IPS-20b (cell line): ENCODE measurements at regions not wholly inside any gene's neighbourhood (a gene's known extent, or its start where the extent isn't known, plus 50 kb on each side); places are given as distances from the start of the nearest gene placed in this dataset.

Experiments
- H3K27ac ChIP-seq: one replicate; pipeline ENCODE4 v1.5.1; 2013; ENCODE audit warnings: low read length
- H3K27me3 ChIP-seq: 2 replicates; pipeline ENCODE4 v1.6.1; 2013; ENCODE audit warnings: mild to moderate bottlenecking, low read length, inconsistent platforms; ENCODE audit not compliant: insufficient read depth
- H3K36me3 ChIP-seq: 2 replicates; pipeline ENCODE4 v1.6.1; 2013; ENCODE audit warnings: low read depth, mild to moderate bottlenecking, inconsistent platforms, low read length, moderate library complexity; ENCODE audit not compliant: insufficient read depth
- H3K4me1 ChIP-seq: 2 replicates; pipeline ENCODE4 v1.6.1; 2013; ENCODE audit warnings: mild to moderate bottlenecking, control low read depth, inconsistent platforms, low read length, moderate library complexity; ENCODE audit not compliant: insufficient read depth
- H3K4me3 ChIP-seq: 2 replicates; pipeline ENCODE4 v1.5.1; 2013; ENCODE audit warnings: mild to moderate bottlenecking, low read length, inconsistent platforms
- H3K9ac ChIP-seq: 2 replicates; pipeline ENCODE4 v1.6.1; 2013; ENCODE audit warnings: low read depth, mild to moderate bottlenecking, inconsistent platforms, low read length, moderate library complexity
- H3K9me3 ChIP-seq: 2 replicates; pipeline ENCODE4 v1.6.1; 2013; ENCODE audit warnings: mild to moderate bottlenecking, low read depth, low read length, inconsistent platforms; ENCODE audit not compliant: insufficient read depth

GRCh38 chr2:150710041-150710440 lies 222.6 kb upstream of the RND3 start:
- H3K4me1 ChIP-seq = peaks cover 6% of the 10 kb centered on the region; the same call in 1 of the 2 replicates
- H3K36me3 ChIP-seq = no peaks in the 10 kb centered on the region
- H3K27ac ChIP-seq = no peak overlapping the region
- no peak overlapping the region for H3K4me3 ChIP-seq
- no peak overlapping the region for H3K9ac ChIP-seq
- H3K27me3 ChIP-seq = no peaks in the 10 kb centered on the region
- H3K9me3 ChIP-seq = no peaks in the 10 kb centered on the region

DNA sequence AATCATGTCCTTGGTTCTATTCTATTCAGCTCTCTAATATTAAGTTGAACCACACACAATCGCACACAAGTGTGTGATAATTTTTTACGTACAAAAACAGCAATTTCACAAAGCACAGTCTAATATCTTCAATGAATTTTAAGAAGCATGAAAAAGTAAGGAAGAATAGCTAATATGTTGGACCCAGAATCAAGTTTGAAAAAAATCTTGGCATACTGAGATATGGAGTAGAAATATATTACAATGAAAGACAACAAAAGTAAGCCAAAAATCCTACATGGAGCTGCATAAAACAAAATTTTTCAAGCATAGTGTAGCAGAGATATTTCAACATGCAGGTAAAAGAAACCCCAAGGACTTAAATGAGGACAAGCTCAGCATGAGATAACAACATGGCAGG lies 219.1 kb upstream of the RND3 start:
- Histone ChIP-seq H3K9me3 (no peaks in the 10 kb centered on the region), H3K4me3 (no peak overlapping the region), H3K4me1 (peaks cover 9% of the 10 kb centered on the region; the same call in 1 of the 2 replicates), H3K27me3 (no peaks in the 10 kb centered on the region), H3K9ac (no peak overlapping the region), H3K36me3 (no peaks in the 10 kb centered on the region), H3K27ac (no peak overlapping the region)

DNA sequence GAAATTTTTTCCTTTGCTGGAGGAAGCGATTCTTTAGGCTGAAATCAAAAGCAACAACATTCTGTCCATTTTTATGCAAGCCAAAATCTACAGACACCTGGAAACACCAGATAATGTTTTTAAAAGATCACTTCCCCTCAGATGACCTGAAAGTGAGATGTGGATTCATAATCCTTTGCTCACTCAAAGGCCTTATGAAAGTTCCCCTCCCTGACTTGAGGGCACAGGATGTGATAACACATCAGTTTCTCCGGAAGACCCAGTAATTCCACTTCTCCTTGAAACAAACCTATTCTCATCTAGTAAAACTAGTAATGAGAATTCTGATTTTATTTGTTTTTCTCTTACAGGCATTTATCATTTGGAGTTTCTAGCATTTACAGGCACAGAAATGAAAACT lies 218.3 kb upstream of the RND3 start:
- Histone ChIP-seq H3K4me3 (no peak overlapping the region), H3K4me1 (peaks cover 9% of the 10 kb centered on the region; the same call in 1 of the 2 replicates), H3K27me3 (no peaks in the 10 kb centered on the region), H3K9me3 (no peaks in the 10 kb centered on the region), H3K36me3 (no peaks in the 10 kb centered on the region), H3K9ac (no peak overlapping the region), H3K27ac (no peak overlapping the region)

DNA sequence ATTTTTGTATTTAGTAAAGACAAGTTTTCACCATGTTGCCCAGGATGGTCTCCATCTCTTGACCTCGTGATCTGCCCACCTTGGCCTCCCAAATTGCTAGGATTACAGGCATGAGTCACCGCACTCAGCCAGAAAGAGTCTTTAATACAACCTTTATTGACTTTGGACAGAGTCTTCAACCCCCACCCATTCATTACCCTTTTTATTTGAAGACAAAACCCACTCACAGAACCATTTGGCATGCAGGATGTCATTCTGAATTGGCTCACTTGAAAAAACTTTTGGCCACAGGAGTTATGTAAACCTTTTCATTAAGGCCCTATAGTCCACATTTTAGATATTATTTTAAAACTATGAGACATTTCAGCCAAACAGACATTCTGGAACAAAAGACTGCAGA lies 217.9 kb upstream of the RND3 start:
- Histone ChIP-seq H3K27me3 (no peaks in the 10 kb centered on the region), H3K4me3 (no peak overlapping the region), H3K4me1 (peaks cover 9% of the 10 kb centered on the region; the same call in 1 of the 2 replicates), H3K27ac (no peak overlapping the region), H3K36me3 (no peaks in the 10 kb centered on the region), H3K9me3 (no peaks in the 10 kb centered on the region), H3K9ac (no peak overlapping the region)

GRCh38 chr2:150702791-150703190 lies 215.3 kb upstream of the RND3 start:
- no peak overlapping the region for H3K27ac ChIP-seq
- peaks cover 6% of the 10 kb centered on the region; the same call in 1 of the 2 replicates for H3K4me1 ChIP-seq
- no peaks in the 10 kb centered on the region for H3K27me3 ChIP-seq
- H3K9ac ChIP-seq = no peak overlapping the region
- no peaks in the 10 kb centered on the region for H3K36me3 ChIP-seq
- H3K9me3 ChIP-seq = peaks cover 3% of the 10 kb centered on the region
- H3K4me3 ChIP-seq = no peak overlapping the region

DNA sequence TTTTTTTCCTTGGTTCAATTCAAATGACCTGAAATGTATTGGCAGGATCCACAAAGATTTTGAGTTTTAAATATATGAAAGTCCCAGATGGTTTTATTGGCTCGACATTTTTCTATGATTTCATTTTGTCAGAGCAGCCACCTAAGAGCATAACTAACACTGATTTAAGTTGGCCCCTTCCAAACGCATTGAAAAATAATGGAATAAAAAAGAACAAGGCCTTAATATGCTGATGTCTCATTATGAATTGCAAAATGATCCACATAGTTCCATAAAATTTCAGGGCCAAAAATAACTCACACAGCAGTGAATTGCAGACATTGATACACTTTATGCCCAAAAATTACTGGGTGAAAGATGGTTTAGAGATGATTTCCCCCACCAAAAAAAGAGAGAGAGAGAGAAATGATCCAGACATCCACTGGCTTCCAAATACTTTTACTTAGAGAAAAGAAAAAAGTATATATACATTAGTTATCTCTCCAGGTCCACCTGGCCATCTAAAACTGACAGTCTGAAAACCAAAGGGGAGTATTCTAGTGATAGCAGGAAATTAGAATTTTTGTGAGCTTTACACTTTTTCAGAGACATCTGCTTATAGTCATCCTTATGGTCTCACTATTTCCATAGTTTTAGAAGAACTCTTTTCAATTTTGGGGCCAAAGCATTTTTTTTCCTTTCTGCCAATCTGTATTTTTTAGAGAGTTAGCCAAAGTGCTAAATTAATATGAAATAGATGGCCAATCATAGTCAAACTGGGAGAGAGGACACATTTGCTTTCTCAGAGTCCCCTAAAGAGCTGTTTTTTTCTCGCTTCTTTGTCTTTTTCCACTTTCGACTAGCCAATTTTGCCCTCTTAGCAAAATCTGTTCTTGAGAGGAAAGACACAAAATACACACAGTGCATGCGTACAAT lies 213.5 kb upstream of the RND3 start:
- H3K36me3 ChIP-seq = no peaks in the 10 kb centered on the region
- H3K9me3 ChIP-seq = peaks cover 3% of the 10 kb centered on the region
- 0 out of 2 replicates have a peak, but pooled peaks cover 3% of the 10 kb centered on the region for H3K4me1 ChIP-seq
- no peak overlapping the region for H3K9ac ChIP-seq
- H3K27me3 ChIP-seq = no peaks in the 10 kb centered on the region
- H3K4me3 ChIP-seq = no peak overlapping the region
- H3K27ac ChIP-seq = no peak overlapping the region

- no peaks in the 10 kb centered on the region for H3K36me3 ChIP-seq
- peaks cover 3% of the 10 kb centered on the region for H3K9me3 ChIP-seq
- H3K4me3 ChIP-seq = no peak overlapping the region
- no peak overlapping the region for H3K9ac ChIP-seq
- 0 out of 2 replicates have a peak, but pooled peaks cover 3% of the 10 kb centered on the region for H3K4me1 ChIP-seq
- no peak overlapping the region for H3K27ac ChIP-seq
- H3K27me3 ChIP-seq = no peaks in the 10 kb centered on the region
These were observed 211.8 kb upstream of the RND3 start for GRCh38 chr2:150699218-150699617.

DNA sequence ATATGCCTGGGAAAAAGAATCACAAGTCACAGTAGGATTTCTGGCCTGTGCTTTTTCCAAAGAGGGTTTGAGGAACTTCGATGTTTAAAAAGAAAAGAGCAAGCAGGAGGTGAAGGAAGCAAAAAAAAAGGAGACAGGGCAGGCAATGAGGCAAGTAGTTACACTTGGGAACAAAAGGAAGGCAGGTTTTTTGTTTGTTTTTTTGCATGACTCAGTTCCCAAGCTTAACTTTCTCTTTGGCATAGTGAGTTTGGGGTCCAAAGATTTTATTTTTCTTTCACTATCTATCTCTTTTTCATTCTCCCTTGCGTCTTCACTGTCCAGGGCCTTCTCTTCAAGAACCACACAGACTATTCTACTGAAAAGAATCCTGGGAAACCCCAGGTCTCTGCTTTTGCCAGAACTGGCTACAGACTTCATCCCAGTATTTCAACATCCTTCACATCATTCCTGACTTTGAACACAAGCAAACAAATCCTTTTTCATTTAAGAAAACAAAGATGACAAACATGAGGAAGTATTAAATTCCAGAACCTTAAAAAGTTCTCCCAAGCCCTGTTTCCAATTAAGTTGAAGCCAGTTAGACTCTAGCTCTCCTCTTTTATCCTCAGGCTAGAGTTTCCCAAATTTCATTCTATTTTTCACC lies 210.7 kb upstream of the RND3 start:
- Histone ChIP-seq H3K27me3 (no peaks in the 10 kb centered on the region), H3K27ac (no peak overlapping the region), H3K9ac (no peak overlapping the region), H3K4me1 (0 out of 2 replicates have a peak, but pooled peaks cover 3% of the 10 kb centered on the region), H3K36me3 (no peaks in the 10 kb centered on the region), H3K4me3 (no peak overlapping the region), H3K9me3 (peaks cover 3% of the 10 kb centered on the region)

GRCh38 chr2:150697596-150697995 lies 210.1 kb upstream of the RND3 start:
- Histone ChIP-seq H3K27me3 (no peaks in the 10 kb centered on the region), H3K9me3 (peaks cover 3% of the 10 kb centered on the region), H3K9ac (no peak overlapping the region), H3K4me1 (0 out of 2 replicates have a peak, but pooled peaks cover 3% of the 10 kb centered on the region), H3K27ac (no peak overlapping the region), H3K36me3 (no peaks in the 10 kb centered on the region), H3K4me3 (no peak overlapping the region)

GRCh38 chr2:150695451-150696135 lies 208.1 kb upstream of the RND3 start:
- H3K36me3 ChIP-seq = no peaks in the 10 kb centered on the region
- H3K4me3 ChIP-seq = no peak overlapping the region
- no peaks in the 10 kb centered on the region for H3K4me1 ChIP-seq
- H3K27ac ChIP-seq = no peak overlapping the region
- peaks cover 3% of the 10 kb centered on the region for H3K9me3 ChIP-seq
- H3K9ac ChIP-seq = no peak overlapping the region
- H3K27me3 ChIP-seq = no peaks in the 10 kb centered on the region

- H3K36me3 ChIP-seq = no peaks in the 10 kb centered on the region
- H3K9ac ChIP-seq = no peak overlapping the region
- H3K9me3 ChIP-seq = peaks cover 3% of the 10 kb centered on the region
- H3K27ac ChIP-seq = no peak overlapping the region
- no peaks in the 10 kb centered on the region for H3K27me3 ChIP-seq
- 0 out of 2 replicates have a peak, but pooled peaks cover 2% of the 10 kb centered on the region for H3K4me1 ChIP-seq
- H3K4me3 ChIP-seq = no peak overlapping the region
These were observed 206.1 kb upstream of the RND3 start for GRCh38 chr2:150693556-150693955.
